Stimulated activated CD4-positive, alpha-beta T cell treated with anti-CD3 and anti-CD28 coated beads, Interleukin-2, amount 100 ng/mL, for 24 hours (primary cell): ENCODE measurements at regions not wholly inside any gene's neighbourhood (a gene's known extent, or its start where the extent isn't known, plus 50 kb on each side); places are given as distances from the start of the nearest gene placed in this dataset.

Experiments
- DNase-seq, 2 donors: peaks; one replicate each; pipeline ENCODE4 v3.0.0-alpha.2; 2020

- DNase-seq = no peak
Measured at GRCh38 chr1:81029266-81029665, 771.5 kb upstream of the ADGRL2 start.

DNA sequence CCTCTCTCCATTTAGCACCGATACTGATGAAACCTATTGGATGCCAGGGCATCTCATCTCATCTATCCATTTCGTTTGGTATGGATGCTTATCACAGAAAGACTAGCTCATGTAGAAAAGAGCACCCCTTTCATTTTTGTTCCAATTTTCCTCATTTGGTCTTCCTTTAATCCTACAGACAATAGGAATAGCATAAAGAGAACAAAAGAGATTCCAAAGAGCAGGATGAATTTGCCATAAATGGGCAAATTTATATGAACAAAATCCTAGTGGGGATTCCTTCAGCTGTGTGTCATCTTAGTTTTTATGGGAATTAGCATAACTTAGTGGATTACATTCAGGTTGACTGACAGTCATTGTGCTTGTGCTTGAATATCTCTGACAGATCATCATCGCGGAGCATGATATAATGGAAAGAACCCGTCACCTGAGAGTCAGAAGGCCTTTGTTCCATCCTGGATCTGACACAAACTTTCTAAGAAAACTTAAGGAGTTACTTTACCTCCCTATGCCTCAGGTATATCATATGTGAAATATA is 777.5 kb upstream of the ADGRL2 start:
- no peak for DNase-seq

DNA sequence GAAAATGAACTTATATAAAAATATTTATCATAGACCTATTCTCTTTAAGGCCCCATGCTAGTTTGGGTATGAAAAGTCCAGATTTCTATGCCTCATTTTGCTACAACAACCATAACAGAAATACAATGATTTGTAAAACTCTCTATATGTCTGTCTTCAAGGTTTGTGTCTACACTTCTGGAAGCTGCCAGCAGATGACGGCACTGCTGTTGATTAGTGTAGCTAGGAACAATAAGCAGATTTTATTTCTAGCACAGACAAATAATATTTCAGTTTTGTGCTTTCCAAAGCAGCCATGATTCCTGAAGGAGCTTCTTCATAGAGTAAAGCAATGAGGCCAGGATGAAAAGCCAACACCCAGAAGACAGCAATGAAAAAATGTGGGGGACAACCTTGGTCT is 779.6 kb upstream of the ADGRL2 start:
- no peak for DNase-seq

- no peak for DNase-seq
Measured at GRCh38 chr1:81020506-81020905, 780.2 kb upstream of the ADGRL2 start.

DNA sequence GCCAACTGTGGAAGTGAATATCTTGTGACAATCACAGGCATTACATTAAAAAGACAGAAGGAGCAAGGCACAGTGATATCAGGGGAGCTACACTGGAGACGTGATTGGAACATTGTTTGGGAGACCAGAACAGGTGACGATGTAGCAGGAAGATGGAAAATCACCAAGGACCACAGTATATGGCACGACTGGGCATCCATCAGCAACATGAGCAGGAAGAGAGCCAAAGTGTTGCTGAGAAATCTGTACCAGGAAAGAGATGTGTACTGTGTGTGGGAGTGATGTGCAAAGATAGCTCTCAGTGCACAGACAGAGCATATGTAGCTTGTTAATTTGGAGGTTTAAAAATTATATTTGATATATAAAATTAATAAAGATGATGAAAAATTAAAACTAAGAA is 790.6 kb upstream of the ADGRL2 start:
- no peak for DNase-seq

GRCh38 chr1:81008293-81008692 is 792.4 kb upstream of the ADGRL2 start:
- DNase-seq = no peak

GRCh38 chr1:81007024-81007423 is 793.7 kb upstream of the ADGRL2 start:
- DNase-seq = no peak

DNA sequence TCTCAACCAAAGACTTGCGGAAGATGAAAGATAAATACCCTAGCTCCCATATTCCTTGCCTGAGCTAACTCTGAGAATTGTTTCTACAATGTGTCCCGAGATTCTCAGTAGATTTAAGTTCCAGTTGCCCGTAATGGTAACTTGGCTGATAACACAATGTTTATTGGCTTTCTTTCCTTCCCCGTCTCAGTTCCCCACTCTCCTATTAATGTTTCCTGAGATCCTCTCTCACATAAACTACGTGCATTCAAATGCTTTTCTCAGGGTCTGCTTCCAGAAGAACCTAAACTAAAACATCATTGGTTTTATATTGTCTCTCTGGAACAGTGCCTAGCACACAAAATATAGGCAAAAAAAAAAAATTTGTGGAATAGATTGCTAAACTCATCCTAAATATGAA is 794.2 kb upstream of the ADGRL2 start:
- DNase-seq = no peak

DNA sequence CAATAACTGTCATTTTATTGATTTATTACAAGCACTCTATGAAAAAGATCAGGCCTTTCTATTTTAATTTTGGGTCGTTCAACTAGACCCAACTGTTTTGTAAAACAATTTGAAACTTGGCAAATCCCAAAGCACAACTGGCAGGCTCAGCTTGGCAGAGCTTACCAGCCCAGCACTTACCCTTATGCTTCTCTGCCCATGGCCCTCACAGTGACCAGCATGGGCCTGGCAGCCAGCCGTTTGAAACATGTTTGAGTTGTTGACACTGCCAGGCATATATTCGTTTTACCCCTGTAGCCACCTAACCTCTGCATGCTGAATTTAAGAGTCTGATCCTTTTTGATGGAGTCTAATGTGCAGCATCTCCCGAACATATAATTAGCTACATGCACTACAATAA is 796.7 kb upstream of the ADGRL2 start:
- no peak for DNase-seq

DNA sequence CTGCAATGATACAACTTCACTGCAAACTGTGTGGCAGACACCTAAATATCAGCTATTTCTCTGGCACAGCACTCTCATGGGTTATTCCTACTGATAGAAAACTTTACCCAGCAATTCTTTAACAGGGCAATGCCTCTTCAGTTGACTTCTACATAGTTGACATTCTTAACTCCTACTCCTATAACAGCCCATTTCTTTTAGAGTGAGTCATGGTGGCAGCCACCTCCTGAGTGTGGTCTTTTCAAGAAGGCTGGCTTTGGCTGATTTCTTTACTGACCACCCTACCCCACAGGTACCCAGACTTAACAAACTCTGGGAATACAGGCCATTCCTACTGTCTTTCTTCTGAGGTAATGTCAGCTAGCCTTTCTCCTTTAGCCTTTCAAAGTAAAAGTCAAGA is 805.8 kb upstream of the ADGRL2 start:
- no peak for DNase-seq

- no peak for DNase-seq
Measured at GRCh38 chr1:80994038-80994437, 806.7 kb upstream of the ADGRL2 start.

- no peak for DNase-seq
Measured at GRCh38 chr1:80993154-80993980, 807.4 kb upstream of the ADGRL2 start.

DNA sequence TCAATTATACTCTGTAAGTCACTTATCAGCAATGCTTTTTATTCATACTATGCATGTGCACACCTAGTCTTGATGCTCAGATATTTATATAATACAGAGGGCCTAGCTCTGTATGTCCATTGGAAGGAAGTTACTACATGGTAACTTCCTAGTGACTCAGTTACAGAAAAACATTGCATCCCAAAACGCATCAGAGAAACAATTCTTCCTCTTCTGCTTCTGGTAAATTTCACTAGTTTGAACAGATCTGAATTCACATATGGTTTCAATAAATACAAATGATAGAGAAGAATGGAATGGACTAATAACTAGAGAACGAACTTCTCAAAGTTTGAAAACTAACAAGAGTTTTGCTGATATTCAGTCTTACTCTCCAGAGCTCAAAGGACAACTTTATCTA is 811.3 kb upstream of the ADGRL2 start:
- DNase-seq = no peak

- no peak for DNase-seq
Measured at GRCh38 chr1:80988926-80989325, 811.8 kb upstream of the ADGRL2 start.

DNA sequence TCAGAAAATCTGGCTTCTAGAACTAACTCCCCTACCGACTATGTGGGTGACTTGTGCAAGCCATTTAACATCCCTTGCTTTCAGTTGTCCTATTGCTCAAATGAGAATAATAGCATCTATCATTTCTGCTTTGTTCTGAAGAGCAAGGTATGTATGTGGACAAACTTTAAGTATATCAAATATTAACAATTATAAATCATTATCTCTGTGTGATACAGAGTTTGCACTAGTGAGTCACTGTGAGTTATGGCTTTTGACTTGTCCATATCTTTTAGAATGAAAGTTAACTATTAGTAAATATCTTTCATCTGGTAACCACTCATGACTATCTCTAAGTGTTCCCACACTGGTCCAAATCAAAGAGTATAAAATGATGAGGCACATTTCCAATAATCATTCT is 812.9 kb upstream of the ADGRL2 start:
- DNase-seq = no peak

- DNase-seq = no peak
Measured at GRCh38 chr1:80987106-80987505, 813.6 kb upstream of the ADGRL2 start.

GRCh38 chr1:80982831-80983230 is 817.9 kb upstream of the ADGRL2 start:
- DNase-seq = no peak

- DNase-seq = no peak
Measured at GRCh38 chr1:80973101-80973500, 827.6 kb upstream of the ADGRL2 start.

DNA sequence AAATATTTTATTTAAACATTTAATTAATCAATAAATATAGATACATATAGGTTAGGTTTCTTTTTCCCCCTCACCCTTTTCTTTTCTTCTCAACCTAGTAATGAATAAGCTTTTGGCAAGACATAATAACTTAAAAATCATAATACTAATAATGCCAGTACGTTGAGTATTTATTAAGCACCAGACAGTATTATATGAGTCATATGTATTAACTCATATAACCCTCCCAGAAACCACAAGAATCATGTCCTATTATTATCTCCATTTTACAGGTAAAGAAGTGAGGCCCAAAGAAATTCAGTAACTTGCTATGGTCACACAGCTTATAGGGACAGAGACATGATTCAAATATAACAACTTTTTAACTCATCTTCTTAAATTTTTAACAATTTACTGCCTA is 834.5 kb upstream of the ADGRL2 start:
- DNase-seq = no peak

DNA sequence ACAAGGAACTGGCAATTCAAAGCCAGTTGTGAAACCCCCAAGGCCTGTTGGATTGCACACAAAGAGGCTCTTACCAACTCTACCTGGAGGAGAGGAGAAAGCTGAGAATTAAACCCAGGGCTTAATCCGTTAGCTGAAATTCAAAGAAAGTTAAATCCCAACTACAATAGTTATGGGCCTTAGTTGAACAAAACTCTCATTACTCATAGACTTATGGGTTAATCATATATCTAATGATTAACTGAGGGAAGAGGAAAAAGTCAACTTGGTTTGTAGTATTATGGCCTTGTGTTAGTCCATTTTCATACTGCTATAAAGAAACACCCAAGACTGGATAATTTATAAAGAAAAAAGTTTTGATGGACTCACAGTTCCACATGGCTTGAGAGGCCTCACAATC is 838.2 kb upstream of the ADGRL2 start:
- DNase-seq = no peak

DNA sequence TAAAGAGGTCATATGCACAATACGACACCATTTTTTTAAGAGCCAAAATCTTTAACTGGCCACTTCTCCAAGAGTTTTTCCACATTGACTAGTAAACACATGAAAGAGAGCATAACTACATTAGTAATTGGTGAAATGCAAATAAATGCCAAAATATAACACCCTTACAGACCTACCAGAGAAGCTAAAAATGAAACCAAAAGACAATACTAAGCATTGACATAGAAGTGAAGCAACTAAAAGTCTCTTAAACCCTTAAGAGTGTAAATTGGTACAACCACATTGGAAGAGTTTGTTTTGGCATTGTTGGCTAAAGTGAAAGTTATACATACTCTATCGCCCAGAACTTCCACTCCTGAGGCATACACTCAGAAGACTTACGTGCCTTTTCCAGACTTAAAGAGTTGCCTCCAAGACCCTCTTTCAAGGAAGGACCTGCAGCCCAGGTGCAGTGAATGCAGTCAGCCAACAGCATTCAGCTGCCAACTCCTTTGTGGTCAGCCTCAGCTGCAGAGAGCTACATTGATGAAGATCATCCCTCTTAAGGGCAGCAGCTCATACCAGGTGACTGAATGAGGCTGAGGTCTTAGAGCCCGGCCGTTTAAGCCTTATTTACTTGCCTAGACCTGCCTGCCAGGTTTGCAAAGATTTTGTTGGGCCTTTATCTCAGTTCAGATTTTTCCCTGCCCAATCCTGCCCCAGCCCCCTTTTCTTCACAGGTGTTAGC is 839.1 kb upstream of the ADGRL2 start:
- no peak for DNase-seq

DNA sequence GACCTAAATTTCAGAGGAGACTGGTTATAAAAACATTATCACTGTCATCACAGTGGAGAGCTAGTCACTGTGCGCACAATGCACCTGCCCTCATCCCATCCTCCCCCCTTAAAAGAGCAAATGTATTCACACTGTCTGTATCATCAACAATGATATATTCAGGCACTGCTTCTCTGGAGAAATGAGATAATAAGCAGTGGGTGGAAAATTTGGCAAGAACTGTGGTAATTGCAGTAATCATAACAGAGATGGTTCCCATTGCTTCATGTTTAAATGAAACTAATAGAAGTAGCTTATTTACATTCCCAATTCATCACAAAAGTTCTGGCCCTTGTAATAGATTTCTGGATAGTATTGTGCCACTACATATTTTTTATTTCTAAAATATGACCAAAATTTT is 867.4 kb upstream of the ADGRL2 start:
- no peak for DNase-seq

GRCh38 chr1:80931178-80931577 is 869.6 kb upstream of the ADGRL2 start:
- no peak for DNase-seq

DNA sequence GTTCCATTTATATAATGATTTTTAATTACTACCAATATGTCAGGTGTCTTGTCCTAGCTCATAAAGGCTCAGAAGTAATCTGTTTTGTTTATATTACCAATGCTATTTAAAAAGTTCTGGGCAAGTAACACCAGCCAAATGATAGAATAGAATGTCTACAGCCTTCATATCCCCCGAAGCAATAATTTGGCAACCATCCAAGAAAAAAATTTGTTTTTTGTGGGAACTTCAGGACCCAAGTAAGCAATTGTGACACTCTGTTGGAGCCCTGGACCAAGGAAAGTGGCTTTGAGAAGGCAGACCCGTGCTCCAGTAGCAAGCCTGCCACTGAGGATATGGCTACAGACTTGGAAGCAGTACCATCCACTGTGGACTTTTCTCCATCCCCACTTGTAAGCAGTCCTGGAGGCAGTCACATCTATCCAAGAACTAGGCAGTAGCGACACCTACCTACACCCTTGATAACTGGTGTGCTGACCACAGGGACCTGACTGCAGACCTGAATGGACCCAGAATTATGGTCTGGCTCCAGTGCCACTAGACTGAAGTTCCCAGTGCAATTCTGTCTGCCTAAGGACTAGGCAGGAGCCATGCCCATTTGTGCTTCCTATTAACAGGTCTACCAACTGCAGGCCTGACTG is 870.7 kb upstream of the ADGRL2 start:
- no peak for DNase-seq
